ENCODE measurements at regions not wholly inside any gene's neighbourhood (a gene's known extent, or its start where the extent isn't known, plus 50 kb on each side); places are given as distances from the start of the nearest gene placed in this dataset.

DNA sequence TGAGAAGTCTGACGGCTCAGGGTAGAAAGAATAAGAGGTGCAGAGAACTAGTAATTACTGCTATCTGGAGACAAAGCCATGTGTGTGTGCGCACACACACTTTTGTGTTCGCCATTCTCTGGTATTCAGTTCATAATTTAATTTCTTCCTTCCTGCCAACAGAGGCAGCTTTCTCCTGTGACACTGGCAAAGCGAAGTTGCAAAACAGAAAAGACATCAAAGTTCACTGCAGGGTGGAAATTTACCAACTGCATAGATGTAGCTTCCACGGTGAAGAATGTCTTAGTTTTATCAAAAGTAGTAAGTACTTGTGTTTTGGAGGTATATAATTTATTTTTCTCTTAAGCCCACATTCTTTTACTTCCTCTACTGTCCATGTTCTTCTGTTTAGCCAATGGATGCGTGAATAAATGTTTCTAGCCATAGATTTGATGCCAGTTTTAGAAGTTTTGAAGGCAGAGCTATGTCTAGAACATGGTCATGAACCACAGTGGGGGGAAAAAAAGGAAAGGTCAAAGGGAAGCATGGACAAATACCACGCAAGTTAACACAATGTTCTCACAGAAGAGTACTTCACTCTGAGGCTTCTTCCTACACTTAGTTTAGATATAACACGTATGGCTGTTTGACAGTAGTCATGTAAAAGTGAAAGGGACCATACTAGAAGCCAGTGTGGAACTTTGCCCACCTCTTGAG is 536.5 kb upstream of the GRIA1 start:
- H3K27ac Mint-ChIP-seq: no peak overlapping the region
- H3K36me3 Mint-ChIP-seq (ENCODE audit: low read depth): no peaks in the 10 kb centered on the region
- H3K4me3 Mint-ChIP-seq: no peak overlapping the region
- H3K27me3 Mint-ChIP-seq (ENCODE audit: low read depth): no peaks in the 10 kb centered on the region
- no peak for DNase-seq
- H3K9me3 Mint-ChIP-seq: peaks cover 3% of the 10 kb centered on the region
- intact Hi-C loops (cut with micrococcal nuclease): no loop called here
- no peaks in the 10 kb centered on the region for H3K4me1 Mint-ChIP-seq (ENCODE audit: low read depth)
- CTCF ChIA-PET: no interaction called here

DNA sequence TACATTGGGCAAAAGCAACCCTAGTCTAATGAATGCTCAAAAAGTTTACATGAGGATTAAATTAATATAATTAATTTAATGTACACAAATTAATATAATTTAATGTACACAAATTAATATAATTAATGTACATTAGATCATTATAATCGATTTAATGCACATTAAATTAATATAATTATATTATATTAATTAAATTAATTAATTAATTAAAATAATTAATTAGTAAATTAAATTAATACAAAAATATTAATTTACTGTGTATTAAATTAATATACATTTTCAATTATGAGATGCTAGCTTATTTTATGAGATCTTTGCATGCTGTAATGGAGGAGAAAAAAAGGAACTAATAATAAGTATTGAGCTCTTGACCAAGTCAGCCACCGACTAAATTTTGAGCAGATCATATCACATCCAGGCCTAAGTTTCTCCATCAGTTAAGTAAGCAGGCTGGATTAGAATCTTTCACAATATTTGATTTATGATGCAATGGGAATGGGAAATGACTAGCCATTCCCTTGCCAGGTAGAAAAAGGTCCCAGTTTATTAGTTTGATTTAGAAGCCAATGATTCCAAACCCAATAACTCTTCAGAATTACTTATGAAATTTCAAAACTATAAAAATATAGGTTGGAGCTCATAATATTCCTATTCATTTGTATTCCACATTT is 533.4 kb upstream of the GRIA1 start:
- Mint-ChIP-seq H3K4me1 (ENCODE audit: low read depth) (no peaks in the 10 kb centered on the region), H3K4me3 (no peak overlapping the region), H3K27ac (no peak overlapping the region), H3K9me3 (peaks cover 2% of the 10 kb centered on the region), H3K36me3 (ENCODE audit: low read depth) (no peaks in the 10 kb centered on the region), H3K27me3 (ENCODE audit: low read depth) (no peaks in the 10 kb centered on the region)
- intact Hi-C loops (cut with micrococcal nuclease): no loop called here
- no peak for DNase-seq
- CTCF ChIA-PET: no interaction called here

DNA sequence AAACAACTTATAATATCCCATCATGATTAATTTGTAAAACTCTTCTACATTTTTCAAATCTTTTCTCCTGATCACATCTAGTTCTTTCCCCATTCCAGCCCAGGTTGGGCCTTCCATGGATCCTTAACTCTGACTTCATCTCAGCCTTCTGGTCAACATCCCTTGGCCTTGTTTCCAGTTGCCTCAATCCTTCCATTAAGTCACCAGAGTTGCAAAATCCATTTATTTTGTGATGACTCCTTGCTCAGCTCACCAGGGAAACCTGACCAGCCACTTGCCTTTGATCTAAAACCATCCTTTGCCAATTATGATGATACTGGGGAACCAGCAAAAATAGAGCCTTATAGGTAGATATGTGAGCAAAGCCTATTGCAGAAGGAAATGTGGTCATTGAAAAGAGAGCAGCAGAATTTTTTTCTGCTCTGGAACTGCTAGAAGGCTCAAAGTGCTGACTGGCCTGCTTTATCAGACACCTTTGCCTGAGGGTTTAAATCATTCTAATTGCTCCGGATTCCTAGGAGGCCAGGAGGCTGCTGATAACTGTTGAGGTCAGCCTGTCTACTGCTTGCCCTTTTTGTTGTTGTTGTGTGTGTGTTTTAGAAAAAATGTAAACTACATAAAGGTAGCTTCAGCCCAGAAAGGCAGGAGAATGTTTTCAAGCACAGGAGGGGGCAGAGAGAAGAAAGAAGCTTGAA is 512.2 kb upstream of the GRIA1 start:
- CTCF ChIA-PET: no interaction called here
- intact Hi-C loops (cut with micrococcal nuclease): no loop called here
- H3K4me3 Mint-ChIP-seq: no peak overlapping the region

DNA sequence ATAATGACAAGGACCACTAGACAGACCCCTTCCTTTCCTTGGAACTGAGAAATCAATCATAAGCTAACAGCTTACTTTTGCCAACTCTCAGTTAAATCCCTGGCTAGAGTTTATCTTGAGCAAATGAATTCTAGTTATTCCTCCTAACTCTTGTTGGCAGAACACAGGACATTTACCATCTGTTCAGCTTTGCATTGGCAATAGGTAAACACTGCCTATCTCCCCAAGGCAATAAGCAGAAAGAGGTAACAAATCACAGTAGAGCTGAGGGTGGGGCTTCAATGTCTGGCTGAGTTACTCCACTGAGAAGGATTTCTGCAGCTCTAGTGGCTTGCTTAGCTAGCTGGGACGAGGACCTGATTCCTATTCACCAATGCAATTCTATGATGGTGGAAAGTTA is 503.3 kb upstream of the GRIA1 start:
- Mint-ChIP-seq H3K4me3 (no peak overlapping the region), H3K36me3 (ENCODE audit: low read depth) (no peaks in the 10 kb centered on the region), H3K4me1 (ENCODE audit: low read depth) (no peaks in the 10 kb centered on the region), H3K27me3 (ENCODE audit: low read depth) (no peaks in the 10 kb centered on the region), H3K27ac (no peak overlapping the region), H3K9me3 (peaks cover 3% of the 10 kb centered on the region)
- DNase-seq: no peak
- intact Hi-C loops (cut with micrococcal nuclease): no loop called here
- CTCF ChIA-PET: no interaction called here

More for the DNA sequence above, 512.2 kb upstream of the GRIA1 start:
- H3K27me3 Mint-ChIP-seq (ENCODE audit: low read depth): no peaks in the 10 kb centered on the region
- peaks cover 14% of the 10 kb centered on the region for H3K9me3 Mint-ChIP-seq
- H3K27ac Mint-ChIP-seq: no peak overlapping the region
- no peak for DNase-seq
- H3K4me1 Mint-ChIP-seq (ENCODE audit: low read depth): no peaks in the 10 kb centered on the region
- H3K36me3 Mint-ChIP-seq (ENCODE audit: low read depth): no peaks in the 10 kb centered on the region

DNA sequence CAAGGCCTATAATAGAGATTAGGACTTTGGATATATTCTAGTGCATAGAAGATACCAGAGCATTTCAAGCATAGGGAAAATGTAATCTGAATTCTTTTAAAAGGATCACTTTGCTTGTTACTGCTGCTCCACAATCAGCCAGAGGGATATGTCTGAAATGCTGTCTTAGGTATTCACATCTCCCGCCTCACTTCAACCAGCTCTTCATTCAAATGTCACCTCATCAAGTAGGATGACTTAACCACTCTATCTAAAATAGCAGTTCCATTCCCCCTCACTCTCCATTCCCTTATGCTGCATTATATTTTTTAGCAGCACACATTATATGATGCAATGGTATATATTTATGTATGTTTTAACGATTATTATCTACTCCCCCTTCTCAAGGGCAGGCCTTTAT is 500.3 kb upstream of the GRIA1 start:
- CTCF ChIA-PET: no interaction called here
- Mint-ChIP-seq H3K27ac (no peak overlapping the region), H3K36me3 (ENCODE audit: low read depth) (no peaks in the 10 kb centered on the region), H3K9me3 (no peaks in the 10 kb centered on the region), H3K27me3 (ENCODE audit: low read depth) (no peaks in the 10 kb centered on the region), H3K4me3 (no peak overlapping the region), H3K4me1 (ENCODE audit: low read depth) (no peaks in the 10 kb centered on the region)
- DNase-seq: no peak
- intact Hi-C loops (cut with micrococcal nuclease): no loop called here

DNA sequence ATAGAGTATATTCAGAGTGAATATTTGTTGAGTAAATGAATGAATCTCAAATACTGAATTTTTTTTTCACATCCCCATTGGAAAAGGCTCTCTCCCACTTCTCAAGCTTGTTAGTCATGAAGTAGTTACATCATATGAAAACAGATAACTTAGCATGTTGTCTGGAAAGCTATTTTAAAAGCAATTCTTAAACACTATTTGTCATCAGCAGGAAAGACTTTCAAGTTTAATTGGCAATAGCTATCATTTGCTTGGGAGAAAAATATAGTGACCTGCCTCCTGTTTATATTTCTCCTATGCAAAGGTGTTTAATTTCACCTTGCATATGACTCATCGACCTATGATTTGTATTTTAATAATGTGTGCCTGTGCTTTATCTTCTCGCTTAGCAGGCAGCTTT is 499.8 kb upstream of the GRIA1 start:
- CTCF ChIA-PET: no interaction called here
- no peaks in the 10 kb centered on the region for H3K27me3 Mint-ChIP-seq (ENCODE audit: low read depth)
- DNase-seq: no peak
- H3K4me3 Mint-ChIP-seq: no peak overlapping the region
- H3K36me3 Mint-ChIP-seq (ENCODE audit: low read depth): no peaks in the 10 kb centered on the region
- intact Hi-C loops (cut with micrococcal nuclease): no loop called here
- H3K27ac Mint-ChIP-seq: no peak overlapping the region
- no peaks in the 10 kb centered on the region for H3K4me1 Mint-ChIP-seq (ENCODE audit: low read depth)
- no peaks in the 10 kb centered on the region for H3K9me3 Mint-ChIP-seq

DNA sequence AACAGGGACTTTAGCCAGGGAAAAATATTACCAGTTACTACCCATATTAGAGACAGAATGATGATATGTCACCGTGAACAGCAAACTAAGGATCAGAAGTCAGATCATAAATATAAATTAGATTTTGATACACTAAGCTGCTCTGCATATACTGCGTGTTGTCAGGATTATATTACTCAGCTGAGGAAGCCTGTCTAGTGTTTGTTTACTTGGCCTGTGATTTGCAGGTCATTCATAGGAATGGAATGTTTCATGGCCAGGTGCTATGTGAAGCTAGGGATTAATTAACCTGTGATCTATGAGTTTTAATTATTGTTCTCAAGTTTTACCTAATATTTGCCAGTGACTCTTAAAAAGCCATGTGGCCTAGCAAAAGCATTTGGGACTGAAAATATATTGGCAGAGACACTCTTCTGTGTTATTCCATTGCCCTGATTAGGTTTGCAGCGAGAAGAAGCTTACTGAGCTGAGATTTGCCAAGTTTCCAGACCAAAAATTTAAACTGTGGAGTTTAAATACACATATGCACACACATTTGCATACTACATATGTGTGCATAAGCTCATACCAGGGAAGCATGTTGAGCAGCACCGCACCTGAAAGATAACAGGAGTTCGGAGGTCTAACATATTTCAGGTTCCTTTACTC is 496.3 kb upstream of the GRIA1 start:
- CTCF ChIA-PET: no interaction called here
- intact Hi-C loops (cut with micrococcal nuclease): no loop called here
- Mint-ChIP-seq H3K27me3 (ENCODE audit: low read depth) (no peaks in the 10 kb centered on the region), H3K36me3 (ENCODE audit: low read depth) (no peaks in the 10 kb centered on the region), H3K4me1 (ENCODE audit: low read depth) (no peaks in the 10 kb centered on the region), H3K9me3 (no peaks in the 10 kb centered on the region), H3K4me3 (no peak overlapping the region), H3K27ac (no peak overlapping the region)
- DNase-seq: no peak

DNA sequence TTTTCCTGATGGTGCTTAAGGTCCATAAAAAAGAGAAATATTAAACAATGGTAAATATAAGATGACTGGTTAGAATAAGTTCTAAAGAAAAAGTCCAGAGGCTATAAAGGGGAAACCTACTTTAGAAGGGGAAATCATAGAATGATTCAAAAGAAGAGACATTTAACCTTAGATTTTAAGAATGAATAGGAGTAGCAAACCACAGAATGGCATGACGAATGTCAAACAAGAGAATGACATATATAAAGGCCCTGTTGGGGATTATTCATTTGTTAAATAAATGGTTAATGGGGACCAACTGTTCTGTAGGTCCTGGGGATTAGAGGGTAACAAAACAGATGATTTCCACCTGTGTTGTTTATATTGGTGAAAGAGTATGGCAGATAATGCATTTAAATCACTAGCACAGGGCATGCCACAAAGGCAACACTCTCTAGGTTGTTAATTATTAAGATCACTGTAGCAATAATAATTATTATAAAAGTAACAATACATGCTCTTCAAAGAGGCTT is 495.2 kb upstream of the GRIA1 start:
- Mint-ChIP-seq H3K27me3 (ENCODE audit: low read depth) (no peaks in the 10 kb centered on the region), H3K36me3 (ENCODE audit: low read depth) (no peaks in the 10 kb centered on the region), H3K4me1 (ENCODE audit: low read depth) (no peaks in the 10 kb centered on the region), H3K9me3 (no peaks in the 10 kb centered on the region), H3K4me3 (no peak overlapping the region), H3K27ac (no peak overlapping the region)
- CTCF ChIA-PET: no interaction called here
- intact Hi-C loops (cut with micrococcal nuclease): no loop called here
- DNase-seq: no peak

DNA sequence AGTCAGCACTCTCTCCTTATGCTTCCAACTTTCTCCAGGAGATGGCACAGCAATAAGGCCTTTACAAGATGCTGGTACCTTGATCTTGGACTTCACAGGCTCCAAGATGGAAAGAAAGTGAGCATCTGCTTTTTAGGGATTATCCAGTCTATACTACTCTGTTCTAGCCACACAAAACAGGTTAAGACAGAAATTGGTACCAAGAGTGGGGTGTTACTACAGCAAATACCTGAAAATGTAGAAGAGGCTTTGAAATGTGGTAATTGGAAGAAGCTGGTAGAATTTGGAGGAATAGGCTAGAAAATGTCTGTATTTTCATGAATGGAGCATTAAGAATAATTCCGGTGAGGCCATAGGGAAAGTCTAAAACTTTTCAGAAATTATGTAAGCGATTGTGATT is 484.8 kb upstream of the GRIA1 start:
- no peak overlapping the region for H3K27ac Mint-ChIP-seq
- CTCF ChIA-PET: no interaction called here
- no peaks in the 10 kb centered on the region for H3K4me1 Mint-ChIP-seq (ENCODE audit: low read depth)
- H3K4me3 Mint-ChIP-seq: no peak overlapping the region
- H3K36me3 Mint-ChIP-seq (ENCODE audit: low read depth): no peaks in the 10 kb centered on the region
- H3K27me3 Mint-ChIP-seq (ENCODE audit: low read depth): no peaks in the 10 kb centered on the region
- intact Hi-C loops (cut with micrococcal nuclease): no loop called here
- peaks cover 11% of the 10 kb centered on the region for H3K9me3 Mint-ChIP-seq
- no peak for DNase-seq

DNA sequence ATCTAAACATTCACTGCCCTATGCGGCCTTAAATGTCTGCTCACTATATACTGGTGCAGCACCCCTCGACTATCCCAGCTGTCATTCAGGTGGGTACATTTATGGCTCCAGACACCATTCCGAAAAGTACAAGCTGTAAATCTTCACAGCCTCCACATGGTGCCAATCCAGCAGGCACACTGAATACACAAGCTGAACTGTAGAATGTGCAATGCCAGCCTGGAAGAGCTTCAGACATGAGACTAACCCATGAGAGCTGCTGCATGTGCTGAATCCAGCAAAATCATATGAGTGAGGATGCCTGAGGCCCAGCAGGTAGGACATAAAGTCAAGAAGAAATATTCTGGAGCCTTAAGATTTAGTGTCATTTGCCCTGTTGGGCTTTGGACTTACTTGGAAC is 483.8 kb upstream of the GRIA1 start:
- CTCF ChIA-PET: no interaction called here
- no peak for DNase-seq
- H3K4me1 Mint-ChIP-seq (ENCODE audit: low read depth): no peaks in the 10 kb centered on the region
- no peak overlapping the region for H3K27ac Mint-ChIP-seq
- H3K27me3 Mint-ChIP-seq (ENCODE audit: low read depth): no peaks in the 10 kb centered on the region
- intact Hi-C loops (cut with micrococcal nuclease): no loop called here
- H3K36me3 Mint-ChIP-seq (ENCODE audit: low read depth): no peaks in the 10 kb centered on the region
- no peak overlapping the region for H3K4me3 Mint-ChIP-seq
- peaks cover 14% of the 10 kb centered on the region for H3K9me3 Mint-ChIP-seq

DNA sequence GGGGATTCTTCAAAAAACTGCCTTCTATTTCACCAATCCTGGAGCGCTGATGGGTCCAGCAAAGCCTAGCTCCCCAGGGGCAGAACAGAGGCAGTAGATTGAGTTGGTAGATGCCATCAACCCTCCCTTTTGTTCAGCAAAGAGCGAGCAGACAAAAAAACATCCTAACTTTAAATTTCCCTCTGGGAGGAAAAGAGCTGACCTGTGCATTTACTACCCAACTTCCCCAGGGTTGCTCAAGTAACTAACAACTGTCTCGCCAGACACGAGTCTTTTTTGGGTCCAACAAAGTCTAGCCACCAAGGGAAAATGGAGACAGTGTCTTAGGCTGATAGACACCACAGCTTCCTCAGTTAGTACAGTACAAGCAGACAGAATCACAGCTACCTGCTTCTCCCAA is 476.3 kb upstream of the GRIA1 start:
- Mint-ChIP-seq H3K36me3 (ENCODE audit: low read depth) (no peaks in the 10 kb centered on the region), H3K9me3 (peaks cover 12% of the 10 kb centered on the region), H3K4me1 (ENCODE audit: low read depth) (no peaks in the 10 kb centered on the region), H3K27me3 (ENCODE audit: low read depth) (no peaks in the 10 kb centered on the region), H3K27ac (no peak overlapping the region), H3K4me3 (no peak overlapping the region)
- no peak for DNase-seq
- intact Hi-C loops (cut with micrococcal nuclease): no loop called here
- CTCF ChIA-PET: interaction anchor here (0.7 kb wide), 1 partner anchor 398 kb away, joined by 3 read pairs; no protein-coding TSS in a partner anchor

DNA sequence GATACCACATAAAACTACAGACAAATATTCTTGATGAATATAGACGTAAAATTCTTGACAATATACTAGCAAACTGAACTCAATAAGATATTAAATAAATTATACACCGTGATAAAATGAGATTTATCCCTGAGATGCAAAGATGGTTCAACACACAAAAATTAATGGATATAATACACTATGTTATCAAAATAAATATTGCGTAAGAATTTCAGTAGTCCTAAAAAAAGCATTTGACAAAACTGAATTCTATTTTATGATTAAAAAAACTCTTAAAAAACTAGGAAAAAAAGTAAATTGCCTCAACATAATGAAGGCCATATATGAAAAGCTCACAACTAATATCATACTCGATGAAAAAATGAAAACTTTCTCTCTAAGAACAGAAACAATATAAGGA is 472.3 kb upstream of the GRIA1 start:
- CTCF ChIA-PET: no interaction called here
- H3K4me1 Mint-ChIP-seq (ENCODE audit: low read depth): no peaks in the 10 kb centered on the region
- no peak overlapping the region for H3K4me3 Mint-ChIP-seq
- no peaks in the 10 kb centered on the region for H3K36me3 Mint-ChIP-seq (ENCODE audit: low read depth)
- H3K9me3 Mint-ChIP-seq: peaks cover 22% of the 10 kb centered on the region
- no peaks in the 10 kb centered on the region for H3K27me3 Mint-ChIP-seq (ENCODE audit: low read depth)
- no peak for DNase-seq
- intact Hi-C loops (cut with micrococcal nuclease): no loop called here
- H3K27ac Mint-ChIP-seq: no peak overlapping the region

Measured in activated naive CD4-positive, alpha-beta T cell treated with anti-CD3 and anti-CD28 coated beads for 36 hours (primary cell).